ENCODE measurements at regions not wholly inside any gene's neighbourhood (a gene's known extent, or its start where the extent isn't known, plus 50 kb on each side); places are given as distances from the start of the nearest gene placed in this dataset.
"Not testable (repeated sequence)": the region's sequence is repeated elsewhere in the genome, so short reads cannot be mapped to it uniquely, and the experiment has no call there.

GRCh38 chr1:30155253-30155652, 568.1 kb downstream of the MATN1 start:
- TF ChIP-seq CTCF (IDR thresholded peaks at IDR 0.05; ENCODE audit: low read depth, low read length); POLR2A (IDR thresholded peaks at IDR 0.05; ENCODE audit: extremely low read depth, insufficient read length); MAX (IDR thresholded peaks at IDR 0.05; ENCODE audit: low read depth, low read length); MYC (IDR thresholded peaks at IDR 0.05; ENCODE audit: low read depth, low read length): not testable (repeated sequence)

Measured in NB4 (cell line).